ENCODE measurements at regions not wholly inside any gene's neighbourhood (a gene's known extent, or its start where the extent isn't known, plus 50 kb on each side); places are given as distances from the start of the nearest gene placed in this dataset.

DNA sequence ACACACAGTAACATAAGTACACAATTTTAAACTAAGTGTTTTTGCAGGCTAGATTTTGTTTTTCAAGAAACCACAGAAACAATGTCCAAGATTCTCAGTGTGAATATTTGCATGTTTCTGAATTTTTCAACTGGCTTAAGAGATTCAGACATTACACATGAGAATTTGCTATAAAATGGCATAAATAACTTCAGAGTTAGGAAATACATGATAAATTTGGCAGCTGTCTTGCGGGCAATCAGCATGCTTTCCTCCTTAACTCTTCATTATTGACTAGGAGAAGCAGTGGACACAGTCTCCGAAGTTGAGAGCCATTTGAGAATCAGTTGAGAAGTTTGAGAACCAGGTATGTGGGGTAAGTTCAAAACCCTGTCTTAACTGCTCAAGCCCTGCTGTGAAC lies 625.6 kb upstream of the SGO1 start:
- H3K27ac ChIP-seq, result no peak overlapping the region
- intact Hi-C loops (cut with DNase I; ENCODE audit: low total_unique reads), result no loop called here

GRCh38 chr3:20811006-20811405 lies 625.0 kb upstream of the SGO1 start:
- DNase-seq, result no peak
- no peak overlapping the region for H3K4me3 ChIP-seq
- H3K36me3 ChIP-seq, result no peaks in the 10 kb centered on the region
- TF ChIP-seq POLR2AphosphoS5 (IDR thresholded peaks at IDR 0.05) (no peak), EP300 (IDR thresholded peaks at IDR 0.05) (no peak)
- H3K27me3 ChIP-seq, result no peaks in the 10 kb centered on the region
- no peaks in the 10 kb centered on the region for H3K9me3 ChIP-seq
- 58 to 88% (median 87%) methylated on average over 2 of the region's 2 CpGs for WGBS, 5 donors
- no peaks in the 10 kb centered on the region for H3K4me1 ChIP-seq
- no peak overlapping the region for H3K27ac ChIP-seq
- intact Hi-C loops (cut with DNase I; ENCODE audit: low total_unique reads), result no loop called here

More for the DNA sequence above, 625.6 kb upstream of the SGO1 start:
- Histone ChIP-seq H3K27me3 (no peaks in the 10 kb centered on the region), H3K4me1 (no peaks in the 10 kb centered on the region), H3K9me3 (no peaks in the 10 kb centered on the region), H3K36me3 (no peaks in the 10 kb centered on the region), H3K4me3 (no peak overlapping the region)
- no peak for DNase-seq
- no peak for TF ChIP-seq POLR2A (IDR thresholded peaks at IDR 0.05)
- no peak for TF ChIP-seq CTCF (IDR thresholded peaks at IDR 0.05)
- TF ChIP-seq EP300 (IDR thresholded peaks at IDR 0.05), result no peak
- no peak for TF ChIP-seq POLR2AphosphoS5 (IDR thresholded peaks at IDR 0.05)
- WGBS, 5 donors, result 79 to 89% (median 84%) methylated on average over 2 of the region's 2 CpGs

- intact Hi-C loops (cut with DNase I; ENCODE audit: low total_unique reads), result no loop called here
- Histone ChIP-seq H3K36me3 (no peaks in the 10 kb centered on the region), H3K27ac (no peak overlapping the region), H3K9me3 (no peaks in the 10 kb centered on the region), H3K4me1 (no peaks in the 10 kb centered on the region), H3K4me3 (no peak overlapping the region), H3K27me3 (no peaks in the 10 kb centered on the region)
- no peak for DNase-seq
- TF ChIP-seq POLR2A (IDR thresholded peaks at IDR 0.05) (no peak), EP300 (IDR thresholded peaks at IDR 0.05) (no peak), POLR2AphosphoS5 (IDR thresholded peaks at IDR 0.05) (no peak)
Observed at GRCh38 chr3:20810555-20810954, 624.5 kb upstream of the SGO1 start.

DNA sequence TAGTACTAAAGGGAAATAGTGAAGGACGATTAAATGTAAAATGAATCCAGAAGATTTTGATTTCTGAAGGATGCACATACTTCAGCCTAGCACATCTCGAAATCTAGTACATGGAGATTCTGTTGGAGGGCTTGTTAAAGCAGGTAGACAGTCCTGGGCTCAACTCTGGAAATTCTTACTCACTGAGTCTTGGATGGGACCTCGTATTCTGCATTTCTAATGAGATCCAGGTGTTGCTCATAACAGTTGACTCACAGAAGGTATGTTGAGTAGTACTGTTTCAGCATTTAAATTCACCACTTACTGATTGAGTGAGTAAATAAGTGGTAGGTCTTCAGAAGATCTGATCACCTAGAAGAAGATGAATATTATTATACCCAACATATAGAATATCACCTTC lies 623.4 kb upstream of the SGO1 start:
- no peak for DNase-seq
- Histone ChIP-seq H3K36me3 (no peaks in the 10 kb centered on the region), H3K4me3 (no peak overlapping the region), H3K9me3 (no peaks in the 10 kb centered on the region), H3K27me3 (no peaks in the 10 kb centered on the region), H3K27ac (no peak overlapping the region), H3K4me1 (no peaks in the 10 kb centered on the region)
- TF ChIP-seq EP300 (IDR thresholded peaks at IDR 0.05), result no peak
- no peak for TF ChIP-seq POLR2AphosphoS5 (IDR thresholded peaks at IDR 0.05)
- no peak for TF ChIP-seq CTCF (IDR thresholded peaks at IDR 0.05)
- TF ChIP-seq POLR2A (IDR thresholded peaks at IDR 0.05), result no peak
- intact Hi-C loops (cut with DNase I; ENCODE audit: low total_unique reads), result no loop called here
- WGBS, 5 donors, result 80 to 85% (median 84%) methylated on average over 3 of the region's 3 CpGs

DNA sequence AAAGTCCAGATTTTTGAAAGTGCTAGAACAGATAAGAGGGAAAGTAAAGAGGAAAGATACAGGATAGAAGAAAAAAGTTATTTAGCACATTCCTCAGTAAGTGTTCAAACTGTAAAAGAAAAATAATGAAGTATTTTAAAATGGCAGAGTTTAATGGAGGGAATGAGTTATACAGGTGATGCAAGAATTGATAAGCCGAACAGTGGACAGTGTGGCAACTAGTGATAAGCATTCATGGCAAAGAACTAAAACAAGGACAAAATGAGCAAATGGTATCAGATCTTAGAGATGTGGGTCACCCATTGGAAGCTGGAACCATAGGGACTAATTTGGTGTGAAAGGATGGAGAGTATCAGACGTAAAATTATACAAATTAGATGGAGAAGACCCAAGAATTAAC lies 622.9 kb upstream of the SGO1 start:
- no peak for DNase-seq
- H3K4me1 ChIP-seq, result no peaks in the 10 kb centered on the region
- no peak overlapping the region for H3K27ac ChIP-seq
- intact Hi-C loops (cut with DNase I; ENCODE audit: low total_unique reads), result no loop called here
- H3K27me3 ChIP-seq, result no peaks in the 10 kb centered on the region
- H3K4me3 ChIP-seq, result no peak overlapping the region
- H3K36me3 ChIP-seq, result no peaks in the 10 kb centered on the region
- TF ChIP-seq POLR2A (IDR thresholded peaks at IDR 0.05) (no peak), CTCF (IDR thresholded peaks at IDR 0.05) (no peak), EP300 (IDR thresholded peaks at IDR 0.05) (no peak), POLR2AphosphoS5 (IDR thresholded peaks at IDR 0.05) (no peak)
- WGBS, 5 donors, result 87 to 96% (median 92%) methylated on average over 2 of the region's 2 CpGs
- no peaks in the 10 kb centered on the region for H3K9me3 ChIP-seq
